Mesothelial cell of epicardium (in vitro differentiated cells): ENCODE measurements at regions not wholly inside any gene's neighbourhood (a gene's known extent, or its start where the extent isn't known, plus 50 kb on each side); places are given as distances from the start of the nearest gene placed in this dataset.

Experiments
- DNase-seq, 2 experiments: peaks; one replicate each; pipeline ENCODE4 v3.0.0; 2021; ENCODE audit warnings: low spot score in 2 of 2; ENCODE audit not compliant: unreplicated experiment in 2 of 2
- H3K27ac Mint-ChIP-seq: 2 replicates; pipeline ENCODE4 v1.8.0; 2021; ENCODE audit warnings: mixed read lengths
- H3K27me3 Mint-ChIP-seq: 2 replicates; pipeline ENCODE4 v1.8.0; 2021; ENCODE audit warnings: low read depth, mixed read lengths
- H3K36me3 Mint-ChIP-seq: 2 replicates; pipeline ENCODE4 v1.8.0; 2021; ENCODE audit warnings: mixed read lengths
- H3K4me1 Mint-ChIP-seq: 2 replicates; pipeline ENCODE4 v1.8.0; 2021; ENCODE audit warnings: mixed read lengths
- H3K4me3 Mint-ChIP-seq: 2 replicates; pipeline ENCODE4 v1.8.0; 2021; ENCODE audit warnings: mild to moderate bottlenecking, moderate library complexity, mixed read lengths
- H3K9me3 Mint-ChIP-seq: 2 replicates; pipeline ENCODE4 v1.8.0; 2021; ENCODE audit warnings: mixed read lengths
- CTCF ChIP-seq: fragments of 200-600 bp; sonication (generic); IDR thresholded peaks from one replicate; pipeline ENCODE4 v1.5.0; 2021; ENCODE audit warnings: antibody characterized with exemption; ENCODE audit not compliant: unreplicated experiment

GRCh38 chr14:53849549-53849948 lies 107.1 kb downstream of the BMP4 start:
- H3K4me3 Mint-ChIP-seq = no peak overlapping the region
- H3K27ac Mint-ChIP-seq = no peak overlapping the region
- no peaks in the 10 kb centered on the region for H3K27me3 Mint-ChIP-seq
- peaks cover 4% of the 10 kb centered on the region for H3K9me3 Mint-ChIP-seq
- no peaks in the 10 kb centered on the region for H3K36me3 Mint-ChIP-seq
- peaks cover 32% of the 10 kb centered on the region for H3K4me1 Mint-ChIP-seq
- no peak for DNase-seq
- no peak for TF ChIP-seq CTCF

GRCh38 chr14:53848854-53849253 lies 107.8 kb downstream of the BMP4 start:
- TF ChIP-seq CTCF = no peak
- no peak overlapping the region for H3K27ac Mint-ChIP-seq
- H3K4me1 Mint-ChIP-seq = peaks cover 32% of the 10 kb centered on the region
- H3K4me3 Mint-ChIP-seq = no peak overlapping the region
- DNase-seq = no peak
- peaks cover 4% of the 10 kb centered on the region for H3K9me3 Mint-ChIP-seq
- H3K27me3 Mint-ChIP-seq = no peaks in the 10 kb centered on the region
- no peaks in the 10 kb centered on the region for H3K36me3 Mint-ChIP-seq

GRCh38 chr14:53847881-53848280 lies 108.7 kb downstream of the BMP4 start:
- no peak overlapping the region for H3K27ac Mint-ChIP-seq
- no peak for TF ChIP-seq CTCF
- H3K27me3 Mint-ChIP-seq = no peaks in the 10 kb centered on the region
- H3K9me3 Mint-ChIP-seq = peaks cover 4% of the 10 kb centered on the region
- DNase-seq = no peak
- H3K36me3 Mint-ChIP-seq = no peaks in the 10 kb centered on the region
- no peak overlapping the region for H3K4me3 Mint-ChIP-seq
- peaks cover 32% of the 10 kb centered on the region for H3K4me1 Mint-ChIP-seq

GRCh38 chr14:53847057-53847456 lies 109.6 kb downstream of the BMP4 start:
- no peak for TF ChIP-seq CTCF
- Mint-ChIP-seq H3K27me3 (no peaks in the 10 kb centered on the region), H3K4me1 (peaks cover 30% of the 10 kb centered on the region), H3K4me3 (no peak overlapping the region), H3K36me3 (no peaks in the 10 kb centered on the region), H3K9me3 (peaks cover 4% of the 10 kb centered on the region), H3K27ac (no peak overlapping the region)
- no peak for DNase-seq

GRCh38 chr14:53845813-53846693 lies 110.6 kb downstream of the BMP4 start:
- no peak overlapping the region for H3K27ac Mint-ChIP-seq
- DNase-seq = no peak
- H3K9me3 Mint-ChIP-seq = peaks cover 4% of the 10 kb centered on the region
- no peaks in the 10 kb centered on the region for H3K27me3 Mint-ChIP-seq
- H3K4me3 Mint-ChIP-seq = no peak overlapping the region
- TF ChIP-seq CTCF = no peak
- H3K36me3 Mint-ChIP-seq = no peaks in the 10 kb centered on the region
- peaks cover 21% of the 10 kb centered on the region for H3K4me1 Mint-ChIP-seq
